ENCODE measurements at regions not wholly inside any gene's neighbourhood (a gene's known extent, or its start where the extent isn't known, plus 50 kb on each side); places are given as distances from the start of the nearest gene placed in this dataset.
"Not testable (repeated sequence)": the region's sequence is repeated elsewhere in the genome, so short reads cannot be mapped to it uniquely, and the experiment has no call there.

DNA sequence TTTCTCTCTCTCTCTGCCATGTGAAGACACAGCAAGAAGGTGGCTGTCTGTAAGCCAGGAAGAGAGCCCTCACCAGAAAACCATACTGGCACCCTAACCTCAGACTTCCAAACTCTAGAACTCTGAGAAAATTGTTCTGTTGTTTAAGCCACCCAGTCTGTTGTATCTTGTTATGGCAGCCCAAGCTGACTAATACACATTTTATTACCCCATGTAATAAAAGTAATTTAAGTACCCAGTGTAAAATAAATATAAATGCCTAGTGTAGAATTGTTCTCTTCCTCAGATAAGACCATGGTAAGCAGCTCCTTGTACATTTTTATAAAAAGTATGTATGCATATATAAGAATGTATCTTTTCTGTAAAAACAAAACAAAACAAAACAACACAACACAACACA, 119.7 kb downstream of the DTL start:
- no peak for DNase-seq

DNA sequence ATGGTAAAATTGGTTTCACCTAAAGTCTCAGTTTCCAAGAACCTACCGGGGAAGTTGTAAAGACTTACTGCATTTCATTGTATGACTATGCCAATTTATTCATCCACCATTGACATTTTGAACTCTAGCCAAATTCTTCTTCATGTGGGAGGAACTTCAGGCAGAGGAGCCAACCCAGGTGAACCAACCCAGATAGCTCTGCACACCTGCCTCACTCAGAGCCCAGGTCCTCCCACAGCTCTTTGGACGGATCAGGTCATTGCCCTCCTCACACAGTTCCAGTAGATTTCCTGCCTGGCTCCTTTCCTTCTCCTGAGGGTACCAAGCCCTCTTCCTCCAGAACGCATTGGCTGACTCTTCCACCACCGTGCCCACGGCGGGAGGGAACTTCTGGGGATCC, 121.7 kb downstream of the DTL start:
- no peak for DNase-seq

GRCh38 chr1:212158912-212159796, 123.6 kb downstream of the DTL start:
- no peak for DNase-seq

DNA sequence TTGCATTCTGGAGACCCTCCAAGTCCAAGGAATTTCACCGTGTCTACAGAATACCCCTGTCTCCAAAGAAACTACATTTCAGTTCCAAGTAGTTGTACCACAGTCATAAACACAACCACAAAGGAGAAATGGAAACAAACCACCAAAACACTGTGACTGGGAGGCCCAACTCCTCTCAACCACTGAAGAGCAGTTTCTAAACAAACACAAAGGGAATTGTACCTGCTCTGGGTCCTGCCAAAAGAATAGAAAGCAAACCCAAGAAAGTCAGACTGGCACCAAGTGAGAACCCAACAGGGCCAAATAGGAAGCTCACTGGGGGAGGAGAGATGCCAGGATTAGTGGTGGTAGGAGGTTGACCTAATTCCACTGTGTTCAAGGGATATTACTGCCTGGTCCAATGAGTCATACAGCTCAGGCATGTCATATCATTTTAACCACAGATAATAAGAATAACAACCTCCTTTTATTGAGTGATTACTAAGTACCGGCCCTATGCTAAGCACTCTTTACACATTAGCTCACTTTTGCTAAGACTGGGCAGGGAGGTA, 123.9 kb upstream of the PPP2R5A start:
- DNase-seq: no peak

GRCh38 chr1:212162635-212163034, 122.6 kb upstream of the PPP2R5A start:
- peak; percentile 12 for DNase-seq

GRCh38 chr1:212164095-212164872, 120.9 kb upstream of the PPP2R5A start:
- DNase-seq: no peak

DNA sequence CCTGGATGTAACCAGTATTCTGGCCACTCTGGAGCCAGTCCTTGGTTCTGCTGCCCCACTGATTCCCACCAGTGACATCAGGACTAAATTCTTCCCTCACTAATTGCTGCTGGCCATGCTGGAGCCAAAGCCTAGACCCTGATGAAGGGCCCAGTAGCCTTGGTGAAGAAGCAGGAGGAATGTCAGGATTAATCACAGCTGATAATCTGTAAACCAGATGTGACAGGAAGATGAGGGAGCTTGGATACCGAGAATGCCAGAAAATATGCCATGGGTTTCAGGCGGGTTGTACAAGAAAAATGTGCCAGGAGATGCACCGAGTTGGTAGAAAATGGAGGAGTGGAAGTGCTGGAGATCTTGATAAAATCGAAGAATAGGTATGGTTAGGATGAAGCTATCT, 119.0 kb upstream of the PPP2R5A start:
- no peak for DNase-seq

GRCh38 chr1:212166644-212167043, 118.6 kb upstream of the PPP2R5A start:
- DNase-seq: no peak

DNA sequence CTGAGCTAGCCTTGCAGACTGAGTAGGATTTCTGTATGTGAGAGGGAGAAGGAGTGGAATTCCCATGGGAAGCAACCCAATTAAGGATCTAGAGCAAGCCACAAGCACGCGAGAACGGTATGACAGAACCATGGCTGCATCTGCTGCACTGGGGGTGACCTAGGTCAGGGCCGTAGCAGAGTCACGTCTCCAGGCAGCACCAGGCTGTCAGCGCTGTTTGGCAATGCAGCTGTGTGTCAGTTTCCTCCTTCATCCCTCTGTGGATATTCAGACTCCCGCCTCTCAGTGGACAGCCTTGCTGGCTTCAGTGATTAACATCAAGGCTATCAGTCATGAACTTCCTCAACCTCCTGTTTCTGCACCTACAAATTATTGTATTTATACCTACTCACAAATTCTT, 118.1 kb upstream of the PPP2R5A start:
- no peak for DNase-seq

GRCh38 chr1:212173567-212173966, 111.6 kb upstream of the PPP2R5A start:
- DNase-seq: no peak

- not testable (repeated sequence) for DNase-seq
These were observed 110.9 kb upstream of the PPP2R5A start for GRCh38 chr1:212174295-212174694.

DNA sequence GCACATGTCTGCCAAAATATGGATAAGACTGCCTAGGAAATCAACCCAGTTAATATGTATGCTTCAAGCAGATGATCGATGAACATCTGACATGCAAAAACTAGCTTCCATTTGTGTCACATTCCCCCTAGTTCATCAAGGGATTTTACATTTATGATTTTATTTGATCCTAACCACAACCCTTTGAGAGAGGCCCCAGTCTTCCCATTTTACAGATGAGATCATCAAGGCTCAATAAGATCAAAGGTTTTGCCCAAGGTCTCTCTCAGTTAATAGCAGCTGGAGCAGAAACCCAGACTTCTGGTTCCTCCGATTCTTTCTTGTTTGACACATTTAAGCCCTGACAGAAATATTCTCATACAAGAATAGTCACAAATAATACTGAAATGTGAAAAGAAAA, 107.7 kb upstream of the PPP2R5A start:
- DNase-seq: no peak

GRCh38 chr1:212178851-212179250, 106.4 kb upstream of the PPP2R5A start:
- DNase-seq: no peak

GRCh38 chr1:212179394-212180076, 105.7 kb upstream of the PPP2R5A start:
- DNase-seq: no peak

DNA sequence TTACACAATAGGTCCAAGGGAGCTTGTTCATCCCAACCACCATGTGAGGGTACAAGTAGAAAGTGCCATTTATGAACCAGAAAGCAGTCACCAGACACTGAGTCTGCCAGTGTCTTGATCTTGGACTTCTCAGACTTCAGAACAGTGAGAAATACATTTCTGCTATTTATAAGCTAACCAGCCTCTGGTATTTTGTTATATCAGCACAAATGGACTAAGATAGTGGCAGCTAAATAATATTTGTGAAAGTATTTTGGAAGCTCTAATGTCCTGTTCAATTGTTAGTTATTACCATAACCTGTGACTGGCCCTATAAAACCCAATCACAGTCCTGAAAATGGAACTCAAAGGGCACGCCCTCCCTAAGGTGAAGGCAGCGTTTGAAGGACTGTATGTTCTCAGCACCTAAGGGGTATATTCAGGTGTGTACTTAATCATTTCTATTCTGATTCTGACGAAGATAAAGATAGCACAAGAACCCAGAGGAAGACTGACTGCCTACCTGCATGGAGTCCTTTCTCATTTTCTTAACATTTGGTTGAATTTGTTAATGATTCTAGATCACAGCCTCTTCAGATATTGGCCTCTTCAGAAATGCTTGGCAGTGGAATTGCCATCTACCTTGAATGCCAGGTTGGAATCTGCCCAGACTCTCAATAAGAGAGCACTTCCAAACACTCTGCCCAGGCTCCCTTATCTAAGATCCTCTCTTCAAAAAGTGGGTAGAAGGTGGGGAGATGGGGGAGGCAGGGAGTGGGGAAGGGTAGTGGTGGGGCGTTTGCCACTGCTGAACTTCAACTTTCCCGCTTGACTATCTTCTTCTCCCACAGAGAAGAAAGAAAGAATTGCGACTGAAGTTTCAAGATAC, 104.0 kb upstream of the PPP2R5A start:
- DNase-seq: no peak

DNA sequence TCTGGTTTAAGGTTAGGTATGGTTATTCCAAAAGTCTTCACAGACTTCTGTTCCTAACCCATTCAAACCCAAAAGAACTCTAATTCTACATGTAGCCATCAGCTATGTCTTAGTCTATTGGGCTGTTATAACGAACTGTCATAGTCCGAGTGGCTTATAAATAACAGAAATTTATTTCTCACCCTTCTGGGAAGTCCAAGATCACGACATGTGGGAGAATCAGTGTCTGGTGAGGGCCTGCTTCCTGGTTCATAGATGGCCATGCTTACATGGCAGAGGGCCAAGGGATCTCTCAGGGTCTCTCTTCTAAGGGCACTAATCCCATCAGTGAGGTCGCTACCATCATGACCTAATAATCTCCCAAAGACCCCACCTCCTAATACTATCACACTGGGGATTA, 103.0 kb upstream of the PPP2R5A start:
- DNase-seq: no peak

DNA sequence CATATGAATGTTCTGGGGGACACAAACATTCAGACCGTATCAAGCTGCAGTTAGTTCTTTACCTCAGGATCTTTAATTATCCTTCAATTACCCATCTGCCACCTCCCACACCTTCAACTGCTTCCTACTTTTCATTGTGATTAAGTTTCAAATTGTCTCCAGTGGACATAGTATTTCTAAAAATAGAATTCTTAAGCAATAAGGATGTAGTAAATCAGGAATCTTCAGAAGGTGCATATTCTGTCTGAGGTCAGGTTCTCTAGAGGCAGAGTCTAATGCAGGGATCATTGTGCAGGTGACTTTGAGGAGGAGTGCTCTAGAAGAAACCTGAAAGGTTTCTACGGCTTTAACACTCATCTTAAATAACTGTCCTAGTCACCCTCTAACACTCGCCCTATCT, 102.6 kb upstream of the PPP2R5A start:
- no peak for DNase-seq

- no peak for DNase-seq
These were observed 98.6 kb upstream of the PPP2R5A start for GRCh38 chr1:212186427-212187207.

DNA sequence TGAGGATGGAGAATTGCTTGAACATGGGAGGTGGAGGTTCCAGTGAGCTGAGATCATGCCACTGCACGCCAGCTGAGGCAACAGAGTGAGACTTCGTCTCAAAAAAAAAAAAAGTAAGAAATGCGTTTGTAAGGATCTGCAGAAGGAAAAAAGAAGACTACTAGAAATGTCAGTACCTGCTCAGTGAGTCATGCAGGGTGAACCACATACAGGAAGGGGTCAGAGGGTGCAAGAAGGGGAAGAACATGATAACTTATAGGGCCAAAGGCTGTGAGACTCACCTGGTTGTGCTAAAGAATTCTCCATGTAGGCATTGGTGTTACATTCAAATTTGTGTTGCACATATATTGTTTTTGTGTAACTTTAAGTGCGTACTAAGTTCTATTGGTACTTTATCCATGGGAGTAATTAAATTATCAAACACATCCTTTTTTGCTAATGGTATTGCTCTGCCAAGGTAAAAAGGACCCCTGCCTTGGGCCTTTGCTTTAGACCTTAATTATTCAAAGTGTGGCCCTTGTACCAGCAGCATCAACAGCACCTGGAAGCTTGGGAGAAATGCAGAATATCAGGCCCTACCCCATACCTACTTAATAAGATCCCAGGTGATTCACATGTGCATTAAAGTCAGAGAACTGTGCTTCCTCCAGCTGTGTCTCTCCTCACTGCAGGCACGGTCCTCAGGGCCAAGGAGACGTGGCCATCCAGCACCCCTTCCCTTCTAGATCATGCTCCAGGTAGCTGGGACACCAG, 96.4 kb upstream of the PPP2R5A start:
- no peak for DNase-seq

DNA sequence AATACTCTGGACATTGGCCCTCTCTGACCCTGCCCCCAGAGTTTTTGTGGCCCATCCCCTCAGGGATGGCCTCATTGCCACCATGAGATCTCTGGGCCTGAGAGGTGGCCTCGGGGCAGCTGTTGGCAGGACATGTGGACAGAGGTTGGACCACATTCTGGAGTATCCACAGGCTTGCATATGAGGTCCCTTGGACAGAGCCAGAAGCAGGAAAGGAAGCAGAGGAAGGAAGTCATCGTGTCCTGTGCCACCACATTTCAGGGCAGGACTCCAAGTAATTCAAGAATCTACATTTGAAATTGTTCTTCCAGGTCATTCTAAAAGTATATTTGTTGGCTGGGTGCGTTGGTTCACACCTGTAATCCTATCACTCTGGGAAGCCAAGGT, 95.9 kb upstream of the PPP2R5A start:
- DNase-seq: no peak

GRCh38 chr1:212190169-212190568, 95.0 kb upstream of the PPP2R5A start:
- DNase-seq: no peak

Measured in activated effector memory CD4-positive, alpha-beta T cell treated with Interleukin-2 at 50 U/mL for 16 hours (primary cell).